D721Med (cell line): ENCODE measurements at regions not wholly inside any gene's neighbourhood (a gene's known extent, or its start where the extent isn't known, plus 50 kb on each side); places are given as distances from the start of the nearest gene placed in this dataset.

ENCODE experiments used
- DNase-seq: peaks from one replicate; pipeline ENCODE4 v3.0.0; 2011; ENCODE audit warnings: low spot score; ENCODE audit not compliant: insufficient read length
- FAIRE-seq: peaks from 2 replicates; lab custom pipeline; 2011; peaks lifted over from hg19 to GRCh38; lab: Jason Lieb, UNC
- TF ChIP-seq, protein P1 (sequence below): IDR thresholded peaks from 2 replicates; pipeline ENCODE4 v1.5.1; 2012; ENCODE audit warnings: mild to moderate bottlenecking, control low read depth; ENCODE audit not compliant: insufficient read depth; ENCODE audit errors: missing control alignments

DNA sequence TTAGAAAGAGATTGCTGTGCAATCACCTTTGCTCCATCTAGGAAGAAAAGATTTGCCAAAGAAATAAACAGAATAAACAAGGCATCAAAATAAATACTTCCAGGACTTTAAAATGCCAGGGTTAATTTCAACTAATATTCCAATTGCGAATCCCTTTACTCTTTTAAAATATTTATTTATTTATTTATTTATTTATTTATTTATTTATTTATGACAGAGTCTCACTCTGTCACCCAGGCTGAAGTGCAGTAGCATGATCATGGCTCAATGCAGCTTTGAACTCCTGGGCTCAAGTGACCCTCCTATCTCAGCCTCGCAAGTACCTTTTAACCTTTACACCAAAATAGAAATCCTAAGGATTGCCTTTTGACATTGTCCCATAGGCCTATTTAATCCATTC, 191.1 kb downstream of the EDN1 start:
- FAIRE-seq: no peak
- no peak for DNase-seq
- TF ChIP-seq, protein P1, sequence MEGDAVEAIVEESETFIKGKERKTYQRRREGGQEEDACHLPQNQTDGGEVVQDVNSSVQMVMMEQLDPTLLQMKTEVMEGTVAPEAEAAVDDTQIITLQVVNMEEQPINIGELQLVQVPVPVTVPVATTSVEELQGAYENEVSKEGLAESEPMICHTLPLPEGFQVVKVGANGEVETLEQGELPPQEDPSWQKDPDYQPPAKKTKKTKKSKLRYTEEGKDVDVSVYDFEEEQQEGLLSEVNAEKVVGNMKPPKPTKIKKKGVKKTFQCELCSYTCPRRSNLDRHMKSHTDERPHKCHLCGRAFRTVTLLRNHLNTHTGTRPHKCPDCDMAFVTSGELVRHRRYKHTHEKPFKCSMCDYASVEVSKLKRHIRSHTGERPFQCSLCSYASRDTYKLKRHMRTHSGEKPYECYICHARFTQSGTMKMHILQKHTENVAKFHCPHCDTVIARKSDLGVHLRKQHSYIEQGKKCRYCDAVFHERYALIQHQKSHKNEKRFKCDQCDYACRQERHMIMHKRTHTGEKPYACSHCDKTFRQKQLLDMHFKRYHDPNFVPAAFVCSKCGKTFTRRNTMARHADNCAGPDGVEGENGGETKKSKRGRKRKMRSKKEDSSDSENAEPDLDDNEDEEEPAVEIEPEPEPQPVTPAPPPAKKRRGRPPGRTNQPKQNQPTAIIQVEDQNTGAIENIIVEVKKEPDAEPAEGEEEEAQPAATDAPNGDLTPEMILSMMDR: no peak

DNA sequence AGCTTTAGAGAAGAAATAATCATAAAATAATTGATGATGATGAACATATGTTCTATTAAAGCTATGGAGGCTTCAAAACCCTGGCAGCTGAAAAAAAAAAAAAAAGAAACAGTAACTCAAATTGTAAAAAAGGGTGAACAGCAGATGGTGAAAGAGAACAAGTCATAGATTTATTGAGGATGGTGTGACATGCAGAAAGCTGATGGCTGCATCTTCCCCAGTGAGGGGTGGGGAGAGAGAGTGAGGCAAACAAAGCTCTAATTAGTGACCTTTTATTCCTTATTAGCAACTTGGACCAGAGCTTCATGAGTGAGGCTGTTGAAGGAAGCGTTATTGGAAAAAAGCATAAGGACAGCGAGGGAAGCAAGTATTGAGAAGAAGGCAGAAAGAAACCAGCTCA, 191.7 kb downstream of the EDN1 start:
- FAIRE-seq (no peak), DNase-seq (no peak)
- TF ChIP-seq, protein P1: no peak

DNA sequence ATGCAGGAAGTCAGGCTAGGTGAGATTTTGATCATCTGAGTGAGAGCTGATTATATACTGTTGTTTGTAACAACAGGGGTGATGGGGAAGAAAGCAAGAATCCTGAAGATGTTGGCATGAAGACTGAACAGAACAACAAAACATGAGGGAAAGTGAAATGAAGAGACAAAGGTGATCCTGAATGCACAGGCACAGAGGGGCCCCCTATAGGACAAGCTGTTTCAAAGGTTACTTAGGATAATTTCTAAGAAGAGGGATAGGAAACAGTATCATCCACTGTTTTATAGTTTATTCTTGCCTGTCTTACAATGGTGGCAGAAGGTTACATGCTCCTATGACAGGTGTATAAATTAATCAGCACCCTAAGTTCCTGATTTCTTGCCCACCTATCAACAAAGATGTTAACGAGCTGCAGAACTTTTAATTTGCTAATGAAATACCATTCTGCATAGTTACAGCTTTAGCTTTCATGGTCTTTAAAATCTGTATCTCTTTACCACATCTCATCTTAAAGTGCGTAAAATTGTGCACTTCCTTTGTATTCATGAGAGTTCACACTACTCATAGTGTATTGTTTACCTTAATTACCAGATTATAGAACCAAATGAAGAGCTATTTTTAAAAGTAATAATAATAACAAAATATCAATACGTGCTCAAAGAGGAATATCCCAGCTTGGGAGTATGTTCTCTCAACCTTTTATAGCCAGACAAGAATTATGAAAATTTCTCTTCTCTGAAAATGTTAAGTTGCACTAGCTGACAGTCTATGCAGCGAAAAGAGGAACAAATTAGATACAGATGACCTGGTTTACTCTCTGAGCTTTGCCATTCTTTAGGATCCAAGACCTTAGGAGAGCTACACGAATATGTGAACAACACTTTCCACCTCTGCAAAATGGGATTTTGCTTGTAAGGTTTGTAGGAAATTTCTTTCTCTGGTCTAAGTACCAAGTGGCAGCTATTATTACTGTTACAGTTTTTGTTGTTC, 192.5 kb downstream of the EDN1 start:
- no peak for FAIRE-seq
- DNase-seq: no peak
- TF ChIP-seq, protein P1: no peak

GRCh38 chr6:12483712-12484111, 193.6 kb downstream of the EDN1 start:
- FAIRE-seq (no peak), DNase-seq (no peak)
- TF ChIP-seq, protein P1: no peak

- FAIRE-seq (no peak), DNase-seq (no peak)
- TF ChIP-seq, protein P1: no peak
These were observed 194.4 kb downstream of the EDN1 start for GRCh38 chr6:12484519-12484918.

- DNase-seq: no peak
- TF ChIP-seq, protein P1: no peak
These were observed 195.1 kb downstream of the EDN1 start for GRCh38 chr6:12485226-12485764.

GRCh38 chr6:12485837-12486236, 195.7 kb downstream of the EDN1 start:
- TF ChIP-seq, protein P1: no peak
- no peak for DNase-seq
- FAIRE-seq: no peak

More at GRCh38 chr6:12485226-12485764, 195.1 kb downstream of the EDN1 start:
- FAIRE-seq: no peak
